Duodenal mucosa (tissue), 2 donors: ENCODE measurements at regions not wholly inside any gene's neighbourhood (a gene's known extent, or its start where the extent isn't known, plus 50 kb on each side); places are given as distances from the start of the nearest gene placed in this dataset.
"Not testable (repeated sequence)": the region's sequence is repeated elsewhere in the genome, so short reads cannot be mapped to it uniquely, and the experiment has no call there.

Experiments
- H3K27ac ChIP-seq: one replicate; pipeline ENCODE4 v1.7.0; 2013; ENCODE audit warnings: low read depth, low read length
- H3K27me3 ChIP-seq, 2 donors: one replicate each; pipeline ENCODE4 v1.7.0; 2013; ENCODE audit warnings: low read length in 2 of 2, control low read depth in 1 of 2; ENCODE audit not compliant: insufficient read depth in 2 of 2, control insufficient read depth in 1 of 2
- H3K36me3 ChIP-seq, 2 donors: one replicate each; pipeline ENCODE4 v1.7.0; 2013; ENCODE audit warnings: low read length in 2 of 2, control low read depth in 1 of 2; ENCODE audit not compliant: insufficient read depth in 2 of 2, control insufficient read depth in 1 of 2
- H3K4me1 ChIP-seq, 2 donors: one replicate each; pipeline ENCODE4 v1.7.0; 2013; ENCODE audit warnings: low read length in 2 of 2, control low read depth in 1 of 2; ENCODE audit not compliant: insufficient read depth in 2 of 2, control insufficient read depth in 1 of 2
- H3K4me3 ChIP-seq, 2 donors: one replicate each; pipeline ENCODE4 v1.7.0; 2013; ENCODE audit warnings: low read length in 2 of 2, low read depth in 1 of 2
- H3K9ac ChIP-seq, 2 donors: one replicate each; pipeline ENCODE4 v1.7.0; 2013; ENCODE audit warnings: low read length in 2 of 2, low read depth in 1 of 2
- H3K9me3 ChIP-seq, 2 donors: one replicate each; pipeline ENCODE4 v1.7.0; 2013; ENCODE audit warnings: low read length in 2 of 2, control low read depth in 1 of 2; ENCODE audit not compliant: control insufficient read depth in 1 of 2

DNA sequence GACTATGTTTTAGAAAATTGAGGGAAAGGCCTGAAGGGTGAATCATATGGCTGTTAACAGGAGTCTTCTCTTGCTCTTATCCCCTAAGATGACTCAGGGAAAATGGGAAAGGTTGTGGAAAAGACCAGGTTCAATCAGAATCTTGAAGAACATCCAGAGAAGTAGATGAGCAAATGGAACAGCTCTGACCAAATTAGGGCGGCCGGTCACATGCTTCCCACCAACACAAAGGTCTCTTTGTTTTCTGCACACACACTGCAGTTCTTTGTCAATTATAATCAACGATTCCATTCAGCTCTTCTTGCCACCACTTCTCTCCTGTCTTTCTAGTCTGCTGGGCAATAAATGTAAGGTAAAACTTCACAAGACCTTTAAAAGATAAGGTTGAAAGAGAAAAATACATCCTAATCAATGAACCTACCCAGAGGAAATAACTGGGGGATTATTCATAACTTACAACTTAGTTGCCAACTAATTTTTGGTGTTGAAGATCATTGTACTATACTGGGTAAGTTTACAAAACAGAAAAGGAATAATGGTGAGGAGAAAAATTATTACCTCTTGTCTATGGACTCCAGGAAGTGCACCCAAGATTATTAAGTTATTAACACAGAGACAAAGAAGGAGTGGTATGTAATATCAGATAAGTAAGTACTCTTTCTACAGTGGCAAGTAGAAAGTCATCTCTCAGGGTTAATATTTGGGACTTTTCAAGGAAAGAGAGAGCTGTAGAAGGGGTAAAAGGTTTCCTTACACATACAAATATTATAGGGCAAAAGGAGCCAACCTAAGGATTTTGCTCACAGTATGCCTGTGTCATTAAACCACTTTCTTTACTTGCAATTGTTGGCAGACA lies 441.9 kb upstream of the PIK3R1 start:
- no peaks in the 10 kb centered on the region for H3K36me3 ChIP-seq
- peaks cover 17 to 36% of the 10 kb centered on the region in 2 donors for H3K4me1 ChIP-seq
- H3K4me3 ChIP-seq: no peak overlapping the region
- H3K27me3 ChIP-seq: no peaks in the 10 kb centered on the region
- no peak overlapping the region for H3K27ac ChIP-seq
- H3K9ac ChIP-seq: no peak overlapping the region
- no peaks in the 10 kb centered on the region for H3K9me3 ChIP-seq

DNA sequence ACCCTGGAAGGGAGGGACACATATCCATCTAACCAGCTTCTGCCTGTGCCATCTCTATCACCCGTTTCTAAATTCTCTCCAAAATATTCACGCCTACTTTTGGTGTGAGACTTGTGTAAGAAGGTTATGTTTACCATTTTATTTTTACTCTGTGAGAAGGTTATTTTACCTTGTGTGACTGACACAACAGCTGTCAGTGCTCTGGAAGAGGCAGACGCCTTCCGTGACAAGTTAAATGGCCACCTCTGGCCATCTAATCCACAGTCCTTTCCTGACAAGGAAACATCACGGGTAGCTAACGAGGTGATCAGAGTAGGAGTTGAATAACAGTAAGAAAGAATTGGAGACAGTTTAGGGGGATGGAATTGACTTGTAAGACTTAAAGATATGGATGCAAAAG lies 443.8 kb upstream of the PIK3R1 start:
- Histone ChIP-seq H3K4me1 (peaks cover 17 to 36% of the 10 kb centered on the region in 2 donors), H3K9me3 (no peaks in the 10 kb centered on the region), H3K36me3 (no peaks in the 10 kb centered on the region), H3K27ac (no peak overlapping the region), H3K27me3 (no peaks in the 10 kb centered on the region), H3K9ac (no peak overlapping the region), H3K4me3 (no peak overlapping the region)

- Histone ChIP-seq H3K9me3 (no peaks in the 10 kb centered on the region), H3K27me3 (no peaks in the 10 kb centered on the region)
These were observed 444.3 kb upstream of the PIK3R1 start for GRCh38 chr5:67771221-67771620.

DNA sequence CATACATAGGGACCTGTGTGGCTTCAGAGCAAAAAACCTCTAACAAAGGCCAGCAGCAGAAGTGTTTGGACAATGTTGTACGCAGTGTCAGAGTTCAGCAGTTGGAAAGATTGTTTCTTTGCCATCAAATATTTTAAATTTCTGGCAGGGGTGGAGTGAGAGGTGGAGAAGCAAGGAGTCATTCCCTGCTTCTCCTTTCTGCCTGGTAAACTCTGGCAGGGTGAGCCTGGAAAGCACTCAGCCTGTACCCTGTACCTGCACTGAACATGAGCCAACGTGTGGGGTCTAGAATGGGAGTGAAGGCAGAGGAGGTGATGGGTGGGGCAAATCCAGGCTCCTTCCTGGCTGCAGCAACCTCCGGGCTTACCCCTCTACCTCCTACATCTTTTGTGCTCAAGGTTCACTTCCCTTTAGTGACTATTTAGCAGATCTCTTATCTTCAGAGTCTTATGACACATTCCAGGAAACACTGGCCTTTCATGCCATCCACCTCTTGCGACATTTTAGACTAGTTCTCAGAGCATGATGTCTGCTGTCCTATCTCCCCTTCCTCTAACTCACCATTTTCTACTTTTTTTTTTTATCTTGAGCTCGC lies 445.0 kb upstream of the PIK3R1 start:
- H3K4me1 ChIP-seq: peaks cover 17 to 36% of the 10 kb centered on the region in 2 donors
- no peak overlapping the region for H3K4me3 ChIP-seq
- H3K36me3 ChIP-seq: no peaks in the 10 kb centered on the region
- H3K27me3 ChIP-seq: no peaks in the 10 kb centered on the region
- H3K9ac ChIP-seq: no peak overlapping the region
- no peaks in the 10 kb centered on the region for H3K9me3 ChIP-seq
- no peak overlapping the region for H3K27ac ChIP-seq

More at GRCh38 chr5:67771221-67771620, 444.3 kb upstream of the PIK3R1 start:
- peaks cover 17 to 36% of the 10 kb centered on the region in 2 donors for H3K4me1 ChIP-seq
- no peak overlapping the region for H3K27ac ChIP-seq
- H3K4me3 ChIP-seq: no peak overlapping the region
- H3K36me3 ChIP-seq: no peaks in the 10 kb centered on the region
- H3K9ac ChIP-seq: no peak overlapping the region

DNA sequence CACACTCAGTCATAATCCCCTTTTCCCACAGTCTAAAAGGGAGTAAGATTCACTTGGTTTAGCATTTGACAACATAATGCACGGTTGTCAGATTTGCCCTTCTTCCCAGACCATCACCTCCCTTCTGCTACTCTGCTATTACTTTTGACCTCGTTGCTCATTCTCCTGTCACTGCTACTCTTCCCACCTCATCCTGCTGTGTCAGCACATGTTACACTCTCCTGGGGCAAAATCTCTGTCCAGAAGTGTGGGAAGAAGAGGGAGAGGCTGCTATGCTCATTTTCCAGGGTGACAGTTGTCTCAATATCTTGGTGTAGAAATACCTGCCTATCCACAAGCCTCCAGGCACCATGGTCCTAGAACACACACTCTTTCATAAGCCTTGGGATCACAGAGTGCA lies 449.9 kb upstream of the PIK3R1 start:
- H3K27ac ChIP-seq: no peak overlapping the region
- peaks cover 5 to 9% of the 10 kb centered on the region in 2 donors for H3K4me1 ChIP-seq
- H3K4me3 ChIP-seq: no peak overlapping the region
- no peaks in the 10 kb centered on the region for H3K27me3 ChIP-seq
- no peak overlapping the region for H3K9ac ChIP-seq
- H3K36me3 ChIP-seq: no peaks in the 10 kb centered on the region
- no peaks in the 10 kb centered on the region for H3K9me3 ChIP-seq

GRCh38 chr5:67757771-67758170 lies 457.8 kb upstream of the PIK3R1 start:
- not testable (repeated sequence) for H3K4me3 ChIP-seq, H3K9me3 ChIP-seq, H3K27ac ChIP-seq, H3K27me3 ChIP-seq, H3K4me1 ChIP-seq, H3K36me3 ChIP-seq, H3K9ac ChIP-seq

GRCh38 chr5:67752357-67752708 lies 463.2 kb upstream of the PIK3R1 start:
- H3K27me3 ChIP-seq: no peaks in the 10 kb centered on the region
- peaks cover 2 to 6% of the 10 kb centered on the region in 2 donors for H3K9me3 ChIP-seq
- H3K4me3 ChIP-seq: no peak overlapping the region
- H3K4me1 ChIP-seq: no peaks in the 10 kb centered on the region
- H3K36me3 ChIP-seq: no peaks in the 10 kb centered on the region
- H3K27ac ChIP-seq: no peak overlapping the region
- H3K9ac ChIP-seq: no peak overlapping the region

GRCh38 chr5:67748165-67748690 lies 467.3 kb upstream of the PIK3R1 start:
- Histone ChIP-seq H3K4me1 (no peaks in the 10 kb centered on the region), H3K27me3 (no peaks in the 10 kb centered on the region), H3K36me3 (no peaks in the 10 kb centered on the region), H3K27ac (no peak overlapping the region), H3K4me3 (no peak overlapping the region), H3K9me3 (peaks cover 0 to 5% of the 10 kb centered on the region in 2 donors), H3K9ac (no peak overlapping the region)

GRCh38 chr5:67747096-67747495 lies 468.5 kb upstream of the PIK3R1 start:
- Histone ChIP-seq H3K9ac (no peak overlapping the region), H3K4me1 (no peaks in the 10 kb centered on the region), H3K4me3 (no peak overlapping the region), H3K36me3 (no peaks in the 10 kb centered on the region), H3K9me3 (peaks cover 0 to 4% of the 10 kb centered on the region in 2 donors), H3K27me3 (no peaks in the 10 kb centered on the region), H3K27ac (no peak overlapping the region)

- H3K4me3 ChIP-seq, H3K4me1 ChIP-seq, H3K27me3 ChIP-seq, H3K9me3 ChIP-seq, H3K9ac ChIP-seq, H3K27ac ChIP-seq, H3K36me3 ChIP-seq: not testable (repeated sequence)
These were observed 468.9 kb upstream of the PIK3R1 start for GRCh38 chr5:67746608-67747007.
